Activated naive CD8-positive, alpha-beta T cell treated with anti-CD3 and anti-CD28 coated beads, Interleukin-2, amount 50 U/mL, for 24 hours (primary cell): ENCODE measurements at regions not wholly inside any gene's neighbourhood (a gene's known extent, or its start where the extent isn't known, plus 50 kb on each side); places are given as distances from the start of the nearest gene placed in this dataset.
"Not testable (repeated sequence)": the region's sequence is repeated elsewhere in the genome, so short reads cannot be mapped to it uniquely, and the experiment has no call there.

Source experiments
- ATAC-seq: fragments of 150-1000 bp; cut with Tn5 transposase; one replicate; pipeline ENCODE4 v1.10.0; 2021
- DNase-seq: peaks from one replicate; pipeline ENCODE4 v3.0.0; 2021
- H3K27ac Mint-ChIP-seq: one replicate; pipeline ENCODE4 v1.8.0; 2021; ENCODE audit warnings: mild to moderate bottlenecking, mixed read lengths
- H3K27me3 Mint-ChIP-seq: one replicate; pipeline ENCODE4 v1.8.0; 2021; ENCODE audit warnings: mixed read lengths
- H3K36me3 Mint-ChIP-seq: one replicate; pipeline ENCODE4 v1.8.0; 2021; ENCODE audit warnings: low read depth, mixed read lengths
- H3K4me1 Mint-ChIP-seq: one replicate; pipeline ENCODE4 v1.8.0; 2021; ENCODE audit warnings: mixed read lengths
- H3K4me3 Mint-ChIP-seq: one replicate; pipeline ENCODE4 v1.8.0; 2021; ENCODE audit warnings: mild to moderate bottlenecking, moderate library complexity, mixed read lengths
- H3K9me3 Mint-ChIP-seq: one replicate; pipeline ENCODE4 v1.8.0; 2021; ENCODE audit warnings: mixed read lengths

DNA sequence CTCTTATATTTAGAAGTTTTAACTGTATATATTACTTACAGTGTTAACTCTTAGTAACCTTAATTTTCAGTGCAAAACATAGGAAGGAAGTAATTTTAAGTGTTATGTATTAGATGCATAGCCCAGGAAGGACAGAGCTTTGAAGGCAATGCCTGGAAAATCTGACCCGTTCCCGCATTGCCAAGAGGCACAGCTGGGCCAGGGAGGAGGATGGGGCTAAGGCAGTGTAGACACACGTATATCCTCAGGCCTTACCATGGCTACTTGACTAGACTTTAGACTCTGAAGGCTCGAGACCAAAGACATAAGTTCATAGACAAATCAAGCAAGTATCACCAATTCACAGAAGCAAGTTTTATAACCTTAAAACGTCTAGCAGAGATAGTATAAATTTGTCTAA lies 1944.2 kb downstream of the OLFM4 start:
- no peak overlapping the region for H3K27ac Mint-ChIP-seq
- no peaks in the 10 kb centered on the region for H3K36me3 Mint-ChIP-seq
- H3K27me3 Mint-ChIP-seq: no peaks in the 10 kb centered on the region
- H3K4me1 Mint-ChIP-seq: no peaks in the 10 kb centered on the region
- ATAC-seq (no peak), DNase-seq (no peak)
- no peak overlapping the region for H3K4me3 Mint-ChIP-seq
- peaks cover 9% of the 10 kb centered on the region for H3K9me3 Mint-ChIP-seq

DNA sequence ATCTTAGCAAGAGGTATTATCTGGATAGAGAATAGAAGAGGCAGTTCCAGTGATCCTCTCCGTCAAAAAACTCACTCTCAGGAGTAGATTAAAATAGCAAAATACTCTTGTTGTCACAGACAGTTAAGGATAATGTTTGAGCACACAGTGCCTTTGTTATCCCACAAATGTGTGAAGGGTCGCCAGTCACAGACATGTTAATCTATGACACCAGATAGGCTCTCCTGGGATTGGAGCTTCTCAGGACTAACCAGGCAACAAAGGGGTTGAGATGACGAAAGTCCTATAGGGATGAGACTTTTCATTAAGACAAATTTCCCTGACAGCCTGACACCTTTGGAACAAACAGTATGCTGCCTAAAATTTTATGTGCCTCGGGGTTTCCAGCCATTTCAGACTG lies 1947.1 kb downstream of the OLFM4 start:
- DNase-seq: no peak
- no peak for ATAC-seq
- Mint-ChIP-seq H3K36me3 (no peaks in the 10 kb centered on the region), H3K9me3 (peaks cover 9% of the 10 kb centered on the region), H3K4me3 (no peak overlapping the region), H3K27me3 (no peaks in the 10 kb centered on the region), H3K4me1 (no peaks in the 10 kb centered on the region), H3K27ac (no peak overlapping the region)

DNA sequence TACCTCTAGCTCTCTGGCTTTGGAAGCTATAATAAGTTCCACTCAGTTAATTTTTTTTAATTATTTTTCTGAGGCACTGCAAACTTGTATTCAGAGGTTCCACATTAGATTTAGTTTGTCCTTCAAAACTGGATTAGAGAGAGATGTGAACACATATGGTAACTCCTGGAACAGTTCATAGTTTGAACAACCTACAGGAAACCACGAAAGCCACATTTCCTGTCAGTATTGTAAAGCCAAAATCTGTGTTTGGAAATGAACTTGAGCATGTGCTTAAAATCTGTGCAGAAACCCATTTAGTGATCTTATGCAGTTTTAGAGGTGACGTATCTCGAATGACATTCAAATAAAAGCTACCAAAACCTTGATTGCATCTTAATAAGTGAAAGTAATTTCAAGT lies 1952.0 kb downstream of the OLFM4 start:
- Mint-ChIP-seq H3K27me3 (no peaks in the 10 kb centered on the region), H3K36me3 (no peaks in the 10 kb centered on the region), H3K4me3 (no peak overlapping the region), H3K4me1 (no peaks in the 10 kb centered on the region), H3K9me3 (peaks cover 6% of the 10 kb centered on the region), H3K27ac (no peak overlapping the region)
- no peak for ATAC-seq
- DNase-seq: no peak

DNA sequence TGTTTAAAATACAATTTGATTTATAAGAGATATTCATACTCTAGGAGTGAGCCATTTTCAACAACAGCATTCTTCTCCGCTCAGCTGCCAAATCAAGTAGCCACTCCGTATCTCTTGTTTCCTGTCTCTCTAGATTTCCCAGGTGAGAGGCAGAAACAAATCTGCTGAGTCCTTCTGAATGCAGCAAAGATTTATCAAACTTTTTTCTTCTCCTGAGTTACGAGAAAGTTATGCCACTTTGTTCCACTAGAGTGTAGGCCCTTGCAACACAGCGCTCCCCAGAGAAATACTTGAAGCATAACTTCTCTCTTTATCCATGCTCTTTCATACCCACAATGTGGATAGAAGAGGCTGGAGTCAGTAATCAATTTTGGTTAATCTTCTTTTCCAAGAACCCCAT lies 1960.8 kb downstream of the OLFM4 start:
- Mint-ChIP-seq H3K9me3 (peaks cover 5% of the 10 kb centered on the region), H3K36me3 (no peaks in the 10 kb centered on the region), H3K4me1 (no peaks in the 10 kb centered on the region), H3K27ac (no peak overlapping the region), H3K27me3 (no peaks in the 10 kb centered on the region), H3K4me3 (no peak overlapping the region)
- DNase-seq (no peak), ATAC-seq (no peak)

DNA sequence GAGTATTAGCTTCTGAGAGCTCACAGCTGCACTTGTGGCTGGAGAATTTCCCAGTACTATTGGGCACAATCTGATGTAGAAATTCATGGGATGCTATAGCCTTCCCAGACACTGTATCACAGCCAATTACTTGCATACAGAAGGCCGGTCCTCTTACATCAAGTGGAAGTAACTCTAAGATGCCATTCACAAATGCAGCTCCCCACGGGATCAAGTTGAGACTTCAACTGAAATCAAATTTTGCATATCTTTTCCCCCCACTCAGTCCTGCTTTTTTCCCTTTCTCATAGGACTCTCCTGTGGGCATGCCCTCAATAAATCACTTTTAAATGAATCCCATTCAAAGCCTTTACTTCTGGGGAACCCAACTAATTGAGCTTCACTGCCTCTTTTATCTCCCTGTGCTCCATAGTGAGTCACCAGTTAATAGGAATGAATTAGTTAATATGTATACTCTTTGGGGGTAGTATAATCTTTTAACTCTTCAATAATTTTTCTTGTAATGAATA lies 1970.8 kb downstream of the OLFM4 start:
- no peak for DNase-seq
- ATAC-seq: no peak
- no peaks in the 10 kb centered on the region for H3K27me3 Mint-ChIP-seq
- H3K4me1 Mint-ChIP-seq: no peaks in the 10 kb centered on the region
- H3K9me3 Mint-ChIP-seq: peaks cover 28% of the 10 kb centered on the region
- H3K27ac Mint-ChIP-seq: no peak overlapping the region
- H3K4me3 Mint-ChIP-seq: no peak overlapping the region
- no peaks in the 10 kb centered on the region for H3K36me3 Mint-ChIP-seq

DNA sequence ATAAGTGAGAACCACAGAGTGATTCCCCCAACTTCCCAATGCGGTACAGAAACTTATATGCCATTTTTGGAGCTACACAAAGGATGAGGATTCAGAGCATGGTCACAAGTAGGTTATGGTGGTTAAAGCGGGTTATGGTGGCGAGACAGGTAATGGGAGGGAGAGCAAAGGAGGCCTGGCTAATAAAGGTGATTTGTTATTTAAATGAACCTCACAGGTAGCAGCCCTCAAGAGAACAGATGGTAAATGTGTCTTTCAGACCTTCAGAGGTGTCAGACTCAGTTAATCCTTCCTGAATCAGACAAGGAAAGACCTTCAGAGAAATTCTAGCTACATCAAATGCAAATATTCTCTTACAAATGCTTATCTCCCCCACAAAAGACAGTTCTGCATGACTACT lies 1971.4 kb downstream of the OLFM4 start:
- DNase-seq (no peak), ATAC-seq (no peak)
- H3K4me3 Mint-ChIP-seq: no peak overlapping the region
- H3K4me1 Mint-ChIP-seq: no peaks in the 10 kb centered on the region
- H3K27me3 Mint-ChIP-seq: no peaks in the 10 kb centered on the region
- H3K27ac Mint-ChIP-seq: no peak overlapping the region
- peaks cover 28% of the 10 kb centered on the region for H3K9me3 Mint-ChIP-seq
- no peaks in the 10 kb centered on the region for H3K36me3 Mint-ChIP-seq

DNA sequence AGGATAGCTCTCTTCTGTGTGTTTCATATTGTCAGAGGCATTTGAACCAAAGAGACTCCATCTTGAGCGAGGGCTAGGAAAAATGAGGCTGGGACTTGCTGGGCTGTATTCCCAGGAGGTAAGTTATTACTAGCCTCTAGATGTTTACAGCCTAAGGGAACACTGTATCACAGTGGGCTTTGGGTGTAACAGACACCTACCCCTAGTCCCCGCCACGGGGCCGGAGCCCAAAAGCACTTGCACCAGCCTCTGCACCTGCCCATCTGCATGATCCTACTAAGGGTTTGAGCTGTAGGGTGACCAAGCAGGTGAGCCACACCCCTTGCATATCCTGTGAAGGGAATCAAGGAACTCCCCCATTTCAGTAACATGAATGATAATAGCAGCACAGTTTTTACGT lies 1972.2 kb downstream of the OLFM4 start:
- Mint-ChIP-seq H3K4me1 (no peaks in the 10 kb centered on the region), H3K27me3 (no peaks in the 10 kb centered on the region), H3K9me3 (peaks cover 29% of the 10 kb centered on the region), H3K36me3 (no peaks in the 10 kb centered on the region), H3K4me3 (no peak overlapping the region), H3K27ac (no peak overlapping the region)
- no peak for ATAC-seq
- DNase-seq: no peak

DNA sequence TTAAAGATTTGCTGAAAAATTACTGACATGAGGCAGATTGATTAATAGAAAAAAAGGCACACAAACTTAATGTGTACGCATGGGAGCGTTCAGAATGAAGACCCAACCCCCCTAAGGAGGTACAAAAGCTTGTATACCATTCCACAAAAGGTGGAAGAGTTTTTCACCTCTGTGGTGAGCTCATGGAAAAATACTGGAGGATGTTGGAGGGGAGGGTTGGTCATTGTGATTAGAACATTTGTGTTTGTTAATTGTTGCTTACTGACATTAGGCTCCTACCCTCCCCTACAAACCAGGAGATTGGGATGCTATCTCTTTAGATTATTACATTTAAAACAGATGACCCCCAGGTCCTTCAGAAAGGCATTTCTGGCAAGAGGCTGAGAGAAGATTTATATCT lies 1973.3 kb downstream of the OLFM4 start:
- Mint-ChIP-seq H3K27ac (no peak overlapping the region), H3K9me3 (peaks cover 34% of the 10 kb centered on the region), H3K36me3 (no peaks in the 10 kb centered on the region), H3K4me3 (no peak overlapping the region), H3K4me1 (no peaks in the 10 kb centered on the region), H3K27me3 (no peaks in the 10 kb centered on the region)
- no peak for DNase-seq
- no peak for ATAC-seq

DNA sequence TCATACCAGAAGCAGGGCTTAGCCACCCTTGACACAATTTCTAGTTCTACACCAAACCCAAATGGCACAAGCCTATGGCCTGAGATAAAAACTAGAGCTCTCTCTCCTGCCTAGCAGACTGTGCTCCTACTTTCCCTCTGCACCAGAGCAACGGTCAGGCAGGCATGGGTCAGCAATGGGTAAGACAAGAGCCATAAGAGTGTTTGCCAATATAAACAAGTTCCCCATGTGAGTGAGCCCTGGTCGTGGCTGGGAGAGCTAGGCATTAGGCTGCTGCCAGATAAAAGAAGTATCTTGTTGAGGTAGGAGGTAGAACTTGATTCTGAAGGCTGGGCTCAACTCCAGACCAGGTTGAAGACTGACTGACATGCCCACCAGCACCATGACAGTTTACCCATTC lies 1979.1 kb downstream of the OLFM4 start:
- ATAC-seq (no peak), DNase-seq (no peak)
- Mint-ChIP-seq H3K36me3 (no peaks in the 10 kb centered on the region), H3K4me3 (no peak overlapping the region), H3K27ac (no peak overlapping the region), H3K9me3 (peaks cover 30% of the 10 kb centered on the region), H3K27me3 (no peaks in the 10 kb centered on the region), H3K4me1 (no peaks in the 10 kb centered on the region)

DNA sequence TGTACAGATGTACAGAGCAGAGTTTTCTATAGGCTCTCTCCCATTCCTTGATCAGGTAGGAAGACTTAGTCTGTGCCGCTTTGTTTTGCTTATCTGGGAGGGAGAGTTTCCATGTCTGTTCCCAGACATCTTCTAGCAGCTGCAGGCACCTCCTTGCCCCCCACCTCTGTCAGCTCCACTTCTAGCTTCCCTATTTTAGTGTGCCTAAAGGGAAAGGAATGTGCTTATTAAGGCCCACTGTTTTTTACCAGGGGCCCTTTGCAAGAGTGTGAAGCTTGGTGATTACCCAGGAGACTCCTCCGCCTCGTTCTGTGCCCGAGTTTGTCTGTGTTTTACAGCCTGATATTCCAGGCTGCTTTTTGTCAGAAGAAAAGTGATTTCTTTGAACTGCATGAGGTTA lies 1984.4 kb downstream of the OLFM4 start:
- ATAC-seq: no peak
- H3K9me3 Mint-ChIP-seq: peaks cover 23% of the 10 kb centered on the region
- no peak overlapping the region for H3K4me3 Mint-ChIP-seq
- no peak for DNase-seq
- no peak overlapping the region for H3K27ac Mint-ChIP-seq
- H3K4me1 Mint-ChIP-seq: no peaks in the 10 kb centered on the region
- no peaks in the 10 kb centered on the region for H3K36me3 Mint-ChIP-seq
- no peaks in the 10 kb centered on the region for H3K27me3 Mint-ChIP-seq

DNA sequence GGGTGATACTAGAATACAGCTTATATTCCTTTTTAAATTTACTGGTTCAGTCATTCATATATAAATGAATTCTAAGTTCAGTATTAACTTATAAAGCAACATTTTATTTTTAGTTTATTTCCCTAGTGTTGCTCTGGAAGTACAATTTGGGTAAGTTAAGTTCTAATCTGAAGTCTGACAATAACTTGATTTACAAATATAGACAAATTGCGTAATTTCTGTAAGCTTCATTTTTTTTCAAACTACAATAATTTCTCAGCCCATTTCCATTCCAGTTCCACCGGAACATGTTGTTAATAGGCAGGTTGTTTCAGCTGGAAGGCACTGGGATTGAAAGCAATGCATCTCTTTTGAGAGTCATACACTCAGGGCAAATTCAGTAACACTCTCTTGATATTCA lies 2000.7 kb downstream of the OLFM4 start:
- Mint-ChIP-seq H3K4me3 (no peak overlapping the region), H3K27me3 (no peaks in the 10 kb centered on the region), H3K27ac (no peak overlapping the region), H3K4me1 (no peaks in the 10 kb centered on the region), H3K9me3 (peaks cover 18% of the 10 kb centered on the region), H3K36me3 (no peaks in the 10 kb centered on the region)
- no peak for ATAC-seq
- no peak for DNase-seq

DNA sequence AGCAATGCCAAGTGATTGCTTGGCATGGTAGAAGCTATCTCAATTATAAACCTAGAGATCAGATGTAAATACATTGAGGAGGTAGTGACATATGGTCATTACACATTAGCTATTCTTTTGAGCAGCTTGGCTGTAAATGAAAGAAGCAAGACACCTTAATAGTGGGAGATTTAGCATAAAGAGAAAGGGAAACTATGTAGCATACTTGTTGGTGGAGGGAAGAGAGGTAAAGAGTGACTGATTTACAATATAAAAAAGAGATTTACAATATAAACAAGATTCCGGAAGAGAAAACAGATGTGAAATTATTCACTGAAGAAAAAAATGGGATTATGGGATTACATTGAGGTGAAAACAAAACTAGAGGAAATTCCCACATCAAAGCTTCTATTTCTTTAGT lies 2009.6 kb downstream of the OLFM4 start:
- Mint-ChIP-seq H3K4me3 (no peak overlapping the region), H3K27ac (no peak overlapping the region), H3K27me3 (no peaks in the 10 kb centered on the region), H3K4me1 (no peaks in the 10 kb centered on the region), H3K9me3 (peaks cover 13% of the 10 kb centered on the region), H3K36me3 (no peaks in the 10 kb centered on the region)
- ATAC-seq (no peak), DNase-seq (no peak)

DNA sequence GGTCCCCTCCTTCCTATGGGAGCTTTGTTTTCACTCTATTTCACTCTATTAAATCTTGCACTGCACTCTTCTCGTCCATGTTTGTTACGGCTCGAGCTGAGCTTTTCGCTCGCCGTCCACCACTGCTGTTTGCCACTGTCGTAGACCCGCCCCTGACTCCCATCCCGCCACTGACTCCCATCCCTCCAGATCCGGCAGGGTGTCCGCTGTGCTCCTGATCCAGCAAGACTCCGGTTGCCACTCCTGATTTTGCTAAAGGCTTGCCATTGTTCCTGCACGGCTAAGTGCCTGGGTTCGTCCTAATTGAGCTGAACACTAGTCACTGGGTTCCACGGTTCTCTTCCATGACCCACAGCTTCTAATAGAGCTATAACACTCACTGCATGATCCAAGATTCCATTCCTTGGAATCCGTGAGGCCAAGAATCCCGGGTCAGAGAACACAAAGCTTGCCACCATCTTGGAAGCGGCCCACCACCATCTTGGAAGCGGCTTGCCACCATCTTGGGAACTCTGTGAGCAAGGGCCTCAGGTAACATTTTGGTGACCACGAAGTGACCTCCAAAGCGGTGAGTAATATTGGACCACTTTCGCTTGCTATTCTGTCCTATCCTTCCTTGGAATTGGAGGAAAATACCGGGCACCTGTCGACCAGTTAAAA lies 2025.4 kb downstream of the OLFM4 start:
- H3K9me3 Mint-ChIP-seq: peaks cover 29% of the 10 kb centered on the region
- ATAC-seq, H3K27me3 Mint-ChIP-seq, H3K36me3 Mint-ChIP-seq, H3K27ac Mint-ChIP-seq, DNase-seq, H3K4me3 Mint-ChIP-seq, H3K4me1 Mint-ChIP-seq: not testable (repeated sequence)

DNA sequence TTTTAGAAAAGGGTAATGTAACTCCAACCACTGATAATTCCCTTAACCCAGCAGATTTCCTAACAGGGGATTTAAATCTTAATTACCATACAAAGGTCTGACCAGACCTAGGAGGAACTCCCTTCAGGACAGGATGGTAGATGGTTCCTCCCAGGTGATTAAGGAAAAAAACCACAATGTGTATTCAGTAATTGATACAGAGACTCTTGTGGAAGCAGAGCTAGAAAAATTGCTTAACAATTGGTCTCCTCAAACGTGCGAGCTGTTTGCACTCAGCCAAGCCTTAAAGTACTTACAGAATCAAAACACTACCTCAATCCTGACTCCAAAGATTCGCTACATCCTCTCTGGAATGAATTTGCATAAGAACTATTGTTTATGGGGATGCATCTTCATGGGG lies 2027.1 kb downstream of the OLFM4 start:
- ATAC-seq, H3K27ac Mint-ChIP-seq, H3K27me3 Mint-ChIP-seq, H3K36me3 Mint-ChIP-seq, H3K4me3 Mint-ChIP-seq, DNase-seq, H3K4me1 Mint-ChIP-seq: not testable (repeated sequence)
- peaks cover 25% of the 10 kb centered on the region for H3K9me3 Mint-ChIP-seq

DNA sequence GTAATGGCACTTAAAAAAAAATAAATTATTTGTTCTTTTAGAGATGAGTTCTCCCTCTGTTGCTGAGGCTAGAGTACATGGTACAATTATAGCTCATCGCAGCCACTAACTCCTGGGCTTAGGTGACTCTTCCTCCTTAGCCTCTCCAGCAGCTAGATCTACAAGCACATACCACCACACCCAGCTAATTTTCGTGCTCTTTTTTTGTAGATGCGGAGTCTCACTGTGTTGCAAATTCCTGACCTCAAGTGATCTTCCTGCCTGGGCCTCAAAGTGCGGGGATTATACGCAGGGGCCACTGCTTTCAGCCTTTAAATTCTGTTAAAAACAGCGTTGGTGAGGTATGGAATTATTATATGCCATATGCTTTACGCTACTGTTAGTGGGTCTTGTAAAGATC lies 2034.0 kb downstream of the OLFM4 start:
- DNase-seq (no peak), ATAC-seq (no peak)
- Mint-ChIP-seq H3K27me3 (no peaks in the 10 kb centered on the region), H3K4me3 (no peak overlapping the region), H3K4me1 (no peaks in the 10 kb centered on the region), H3K9me3 (peaks cover 14% of the 10 kb centered on the region), H3K36me3 (no peaks in the 10 kb centered on the region), H3K27ac (no peak overlapping the region)

DNA sequence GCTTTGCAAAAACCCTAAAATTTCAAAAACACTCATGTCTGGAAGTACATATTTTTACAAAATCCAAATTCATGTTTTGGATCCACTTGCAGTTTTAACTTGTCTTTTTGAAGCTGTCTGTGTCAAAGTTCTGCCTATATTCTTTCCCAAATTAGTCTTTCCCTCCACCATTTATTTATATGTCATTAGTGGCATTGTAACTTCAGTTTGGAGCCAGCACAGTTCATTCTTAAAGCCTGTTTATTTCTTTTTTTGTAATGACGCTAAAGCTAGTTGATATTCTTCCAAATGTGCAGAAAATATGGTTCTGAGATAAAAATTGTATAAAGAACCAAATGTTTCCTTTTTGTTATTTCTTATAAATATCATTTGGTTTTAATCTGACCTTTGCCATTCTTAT lies 2039.3 kb downstream of the OLFM4 start:
- H3K27ac Mint-ChIP-seq: no peak overlapping the region
- H3K36me3 Mint-ChIP-seq: no peaks in the 10 kb centered on the region
- H3K9me3 Mint-ChIP-seq: peaks cover 8% of the 10 kb centered on the region
- H3K4me3 Mint-ChIP-seq: no peak overlapping the region
- H3K4me1 Mint-ChIP-seq: no peaks in the 10 kb centered on the region
- H3K27me3 Mint-ChIP-seq: no peaks in the 10 kb centered on the region
- DNase-seq (no peak), ATAC-seq (no peak)
